Muscle of leg (tissue), 3 donors: ENCODE measurements at regions not wholly inside any gene's neighbourhood (a gene's known extent, or its start where the extent isn't known, plus 50 kb on each side); places are given as distances from the start of the nearest gene placed in this dataset.
A peak's percentile ranks its signal among the peaks of the same experiment; 100 is the strongest.

Experiments used
- DNase-seq: peaks from one replicate; pipeline ENCODE4 v3.0.0; 2013
- H3K27ac ChIP-seq: one replicate; pipeline ENCODE4 v1.5.1; 2013; ENCODE audit warnings: mild to moderate bottlenecking, low read length, control low read depth
- H3K27me3 ChIP-seq: one replicate; pipeline ENCODE4 v1.6.1; 2013; ENCODE audit warnings: low read length; ENCODE audit not compliant: control insufficient read depth, insufficient read depth
- H3K36me3 ChIP-seq: one replicate; pipeline ENCODE4 v1.6.1; 2013; ENCODE audit warnings: low read length; ENCODE audit not compliant: control insufficient read depth, insufficient read depth
- H3K4me1 ChIP-seq: one replicate; pipeline ENCODE4 v1.6.1; 2013; ENCODE audit warnings: low read length; ENCODE audit not compliant: control insufficient read depth, insufficient read depth
- H3K4me3 ChIP-seq: one replicate; pipeline ENCODE4 v1.5.1; 2013; ENCODE audit warnings: low read length, control low read depth
- H3K9me3 ChIP-seq: replicated peaks from 2 replicates; pipeline ENCODE4 v1.6.1; 2013; ENCODE audit warnings: low read depth, low read length; ENCODE audit not compliant: control insufficient read depth
- WGBS: methylation state at CpG from one replicate; pipeline ENCODE4 v1.1.5; 2013; ENCODE audit warnings: missing lambda C conversion rate; ENCODE audit not compliant: insufficient coverage; 5-methylcytosine and 5-hydroxymethylcytosine counted together

DNA sequence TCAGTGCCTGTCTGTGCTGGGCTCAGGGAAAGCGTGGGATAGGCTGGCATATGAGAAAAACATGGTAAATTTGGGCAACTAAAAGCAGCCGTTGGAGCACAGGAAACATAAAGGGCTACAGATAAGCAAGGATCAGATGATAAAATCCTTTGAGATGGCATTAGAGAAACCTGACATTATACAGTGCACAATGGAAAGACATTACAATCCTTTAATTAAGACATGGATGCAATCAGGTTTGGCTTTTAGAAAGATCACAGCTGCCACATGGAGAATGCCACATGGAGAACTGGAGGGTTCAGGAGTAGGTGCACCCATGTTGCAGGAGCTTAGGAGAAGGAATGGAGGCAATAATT, 117.3 kb downstream of the CDC42EP3 start:
- Histone ChIP-seq H3K36me3 (no peaks in the 10 kb centered on the region), H3K4me3 (no peak overlapping the region), H3K27ac (no peak overlapping the region), H3K27me3 (no peaks in the 10 kb centered on the region), H3K9me3 (no peaks in the 10 kb centered on the region), H3K4me1 (no peaks in the 10 kb centered on the region)
- 33% methylated on average over 1 of the region's 2 CpGs for WGBS
- DNase-seq: no peak

GRCh38 chr2:37554687-37555086, 116.8 kb downstream of the CDC42EP3 start:
- Histone ChIP-seq H3K4me3 (no peak overlapping the region), H3K9me3 (no peaks in the 10 kb centered on the region), H3K27me3 (no peaks in the 10 kb centered on the region), H3K27ac (no peak overlapping the region), H3K36me3 (no peaks in the 10 kb centered on the region), H3K4me1 (no peaks in the 10 kb centered on the region)
- no CpG with 5 or more reads among the region's 2 CpGs for WGBS
- DNase-seq: no peak

GRCh38 chr2:37555457-37555856, 116.0 kb downstream of the CDC42EP3 start:
- no peak for DNase-seq
- Histone ChIP-seq H3K4me1 (no peaks in the 10 kb centered on the region), H3K27me3 (no peaks in the 10 kb centered on the region), H3K9me3 (no peaks in the 10 kb centered on the region), H3K36me3 (no peaks in the 10 kb centered on the region), H3K27ac (no peak overlapping the region), H3K4me3 (no peak overlapping the region)
- 89% methylated on average over 4 of the region's 5 CpGs for WGBS

- H3K27me3 ChIP-seq: no peaks in the 10 kb centered on the region
- peaks cover 2% of the 10 kb centered on the region for H3K4me1 ChIP-seq
- DNase-seq: no peak
- no peaks in the 10 kb centered on the region for H3K9me3 ChIP-seq
- no peak overlapping the region for H3K4me3 ChIP-seq
- no CpG with 5 or more reads among the region's 3 CpGs for WGBS
- no peak overlapping the region for H3K27ac ChIP-seq
- H3K36me3 ChIP-seq: no peaks in the 10 kb centered on the region
These were observed 115.2 kb downstream of the CDC42EP3 start for GRCh38 chr2:37556256-37556655.

DNA sequence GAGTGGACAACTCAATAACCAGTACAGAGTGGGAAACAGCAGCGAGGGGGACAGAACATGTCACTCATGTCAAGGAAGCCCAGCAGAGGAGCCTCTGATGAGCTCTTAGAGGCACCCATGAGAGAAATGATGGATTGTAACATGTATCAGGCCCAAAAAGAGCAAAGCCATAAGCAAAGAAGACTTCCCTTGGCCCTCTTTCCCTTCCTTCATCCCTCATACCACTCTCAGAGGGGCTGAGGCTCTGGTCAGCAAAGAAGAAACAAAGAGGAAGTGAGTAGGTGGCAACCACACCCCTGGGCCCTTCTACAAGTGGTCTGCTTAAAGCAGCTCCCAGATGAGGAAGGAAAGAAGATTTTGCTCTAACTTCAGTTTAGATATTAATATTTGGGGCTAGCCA, 112.8 kb downstream of the CDC42EP3 start:
- WGBS: 67% methylated on average over 1 of the region's 1 CpG
- no peak overlapping the region for H3K27ac ChIP-seq
- H3K4me3 ChIP-seq: no peak overlapping the region
- H3K9me3 ChIP-seq: no peaks in the 10 kb centered on the region
- peaks cover 2% of the 10 kb centered on the region for H3K4me1 ChIP-seq
- peak; percentile 60 for DNase-seq
- no peaks in the 10 kb centered on the region for H3K27me3 ChIP-seq
- H3K36me3 ChIP-seq: no peaks in the 10 kb centered on the region

GRCh38 chr2:37560241-37560848, 111.1 kb downstream of the CDC42EP3 start:
- Histone ChIP-seq H3K27ac (no peak overlapping the region), H3K36me3 (no peaks in the 10 kb centered on the region), H3K27me3 (no peaks in the 10 kb centered on the region), H3K4me1 (peaks cover 2% of the 10 kb centered on the region), H3K9me3 (no peaks in the 10 kb centered on the region), H3K4me3 (no peak overlapping the region)
- no peak for DNase-seq
- 78% methylated on average over 3 of the region's 5 CpGs for WGBS

GRCh38 chr2:37560863-37561614, 110.4 kb downstream of the CDC42EP3 start:
- WGBS: no CpG with 5 or more reads among the region's 4 CpGs
- H3K27ac ChIP-seq: no peak overlapping the region
- H3K27me3 ChIP-seq: no peaks in the 10 kb centered on the region
- H3K4me3 ChIP-seq: no peak overlapping the region
- DNase-seq: no peak
- H3K36me3 ChIP-seq: no peaks in the 10 kb centered on the region
- H3K4me1 ChIP-seq: peaks cover 2% of the 10 kb centered on the region
- H3K9me3 ChIP-seq: no peaks in the 10 kb centered on the region

GRCh38 chr2:37561615-37562569, 109.5 kb downstream of the CDC42EP3 start:
- H3K36me3 ChIP-seq: no peaks in the 10 kb centered on the region
- no peaks in the 10 kb centered on the region for H3K27me3 ChIP-seq
- 60% methylated on average over 1 of the region's 5 CpGs for WGBS
- H3K27ac ChIP-seq: no peak overlapping the region
- DNase-seq: no peak
- peaks cover 2% of the 10 kb centered on the region for H3K4me1 ChIP-seq
- no peaks in the 10 kb centered on the region for H3K9me3 ChIP-seq
- no peak overlapping the region for H3K4me3 ChIP-seq

DNA sequence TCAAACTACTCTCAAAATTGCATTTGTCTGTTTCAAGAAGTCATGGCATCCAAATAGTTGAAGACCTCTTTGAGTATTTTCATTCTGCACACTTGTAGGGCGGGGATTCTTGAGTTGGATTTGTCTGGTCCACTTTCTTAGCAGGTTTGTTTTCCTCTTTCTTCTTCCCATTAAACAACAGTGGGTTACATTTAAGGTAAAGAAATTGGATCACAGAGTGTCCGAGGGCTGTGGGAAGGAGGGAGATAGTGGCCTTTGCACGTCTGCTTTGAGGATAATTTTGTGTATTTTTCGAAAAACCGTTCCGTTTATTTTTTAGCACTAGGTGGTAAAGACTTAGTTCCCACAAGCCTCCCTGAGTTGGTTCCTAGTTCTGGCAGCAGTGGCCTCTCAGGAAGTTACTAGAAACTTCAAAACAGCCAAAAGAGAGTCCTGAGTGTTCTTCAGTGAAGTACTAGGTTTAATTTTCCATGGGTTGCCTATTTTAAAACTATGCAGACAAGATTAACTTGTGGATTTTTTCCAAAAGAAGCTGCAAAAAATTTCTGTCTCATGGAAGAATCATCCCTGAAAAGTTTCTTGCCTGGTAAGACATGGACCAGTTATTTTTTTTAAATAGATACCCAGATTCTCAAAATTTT, 107.9 kb downstream of the CDC42EP3 start:
- Histone ChIP-seq H3K9me3 (no peaks in the 10 kb centered on the region), H3K4me1 (peaks cover 2% of the 10 kb centered on the region), H3K36me3 (no peaks in the 10 kb centered on the region), H3K27me3 (no peaks in the 10 kb centered on the region), H3K27ac (no peak overlapping the region), H3K4me3 (no peak overlapping the region)
- WGBS: 79% methylated on average over 5 of the region's 6 CpGs
- DNase-seq: no peak

- H3K27me3 ChIP-seq: no peaks in the 10 kb centered on the region
- 70% methylated on average over 6 of the region's 7 CpGs for WGBS
- H3K27ac ChIP-seq: no peak overlapping the region
- no peaks in the 10 kb centered on the region for H3K36me3 ChIP-seq
- H3K4me3 ChIP-seq: no peak overlapping the region
- H3K4me1 ChIP-seq: peaks cover 2% of the 10 kb centered on the region
- no peaks in the 10 kb centered on the region for H3K9me3 ChIP-seq
- no peak for DNase-seq
These were observed 107.1 kb downstream of the CDC42EP3 start for GRCh38 chr2:37564356-37564755.
